HL-60 (cell line): ENCODE measurements at regions not wholly inside any gene's neighbourhood (a gene's known extent, or its start where the extent isn't known, plus 50 kb on each side); places are given as distances from the start of the nearest gene placed in this dataset.

Source experiments
- DNase-seq, 2 experiments: peaks; one replicate each; pipeline ENCODE4 v3.0.0-alpha.2; 2010 to 2020; ENCODE audit warnings: low read depth in 1 of 2, low spot score in 1 of 2
- H3K27ac ChIP-seq: fragments of 250-450 bp; sonication (Bioruptor Pico); replicated peaks from 2 replicates; pipeline ENCODE4 v1.5.1; 2020; ENCODE audit warnings: mild to moderate bottlenecking, moderate library complexity
- H3K27me3 ChIP-seq: fragments of 250-450 bp; sonication (Bioruptor Pico); 2 replicates; pipeline ENCODE4 v1.5.1; 2021; ENCODE audit warnings: mild to moderate bottlenecking, moderate library complexity; ENCODE audit not compliant: insufficient read depth, poor library complexity, severe bottlenecking
- H3K4me3 ChIP-seq: replicated peaks from 2 replicates; pipeline ENCODE4 v1.5.1; 2011; ENCODE audit warnings: mild to moderate bottlenecking, control low read depth, low read length; ENCODE audit not compliant: insufficient read depth
- CTCF ChIP-seq: IDR thresholded peaks from one replicate; pipeline ENCODE4 v1.5.1; 2011; ENCODE audit warnings: low read length, control low read depth, inconsistent platforms; ENCODE audit not compliant: insufficient read depth
- GABPA ChIP-seq: IDR thresholded peaks from 2 replicates; pipeline ENCODE4 v1.6.1; 2012; ENCODE audit warnings: low read depth
- POLR2AphosphoS5 ChIP-seq: IDR thresholded peaks from 2 replicates; pipeline ENCODE4 v1.6.1; 2012; ENCODE audit warnings: low read depth
- REST ChIP-seq: IDR thresholded peaks from 2 replicates; pipeline ENCODE4 v1.6.1; 2012; ENCODE audit warnings: low read depth; ENCODE audit not compliant: insufficient replicate concordance
- SPI1 ChIP-seq: IDR thresholded peaks from 2 replicates; pipeline ENCODE4 v1.6.1; 2012; ENCODE audit warnings: low read depth, mild to moderate bottlenecking, borderline replicate concordance

DNA sequence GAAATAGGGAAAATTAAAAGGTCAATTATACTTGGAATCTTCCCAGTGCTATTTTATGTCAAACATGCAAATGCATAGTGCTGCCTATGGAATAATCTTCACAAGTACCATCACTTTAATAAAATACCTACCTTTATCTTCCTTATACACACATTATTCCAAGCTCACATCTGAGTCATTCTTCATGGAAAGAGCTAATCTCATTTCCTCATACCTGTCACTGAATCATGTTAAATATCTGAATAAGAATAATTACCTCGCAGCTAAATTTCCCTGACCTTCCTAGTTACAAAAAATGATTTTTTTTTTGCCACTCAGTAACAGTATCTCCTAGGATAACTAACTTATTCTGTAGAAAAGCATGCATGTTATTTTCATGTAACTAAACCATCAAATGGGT is 661.4 kb upstream of the HS3ST5 start:
- DNase-seq = no peak

DNA sequence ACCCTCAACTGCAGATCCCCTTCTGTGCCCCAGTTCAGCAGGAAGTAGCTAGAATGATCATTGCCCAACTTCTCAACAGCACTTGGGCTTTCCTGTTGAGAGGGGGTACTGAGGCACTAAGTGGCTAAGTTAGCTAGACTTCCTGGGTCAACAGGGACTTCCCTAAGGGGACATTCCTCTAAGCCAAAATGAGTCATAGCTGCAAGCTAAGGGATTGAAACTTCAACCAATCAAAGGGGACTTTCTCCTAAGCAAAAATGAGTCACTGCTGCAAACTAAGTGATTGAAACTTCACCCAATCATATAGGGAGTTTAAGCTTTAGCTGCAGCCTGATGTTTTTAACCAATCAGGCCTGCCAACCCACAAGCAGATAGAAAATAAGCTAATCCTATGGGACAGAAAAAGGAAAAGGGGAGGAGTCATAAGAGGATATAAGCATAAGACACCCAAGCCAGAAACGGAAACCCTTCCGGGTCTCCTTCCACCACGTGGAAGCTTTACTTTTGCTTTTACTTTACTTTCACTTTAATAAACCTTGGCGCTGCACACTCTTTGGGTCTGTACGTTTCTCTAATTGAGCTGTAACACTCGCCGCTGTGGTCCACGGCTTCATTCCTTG is 659.0 kb upstream of the HS3ST5 start:
- no peaks in the 10 kb centered on the region for H3K27me3 ChIP-seq
- no peak for TF ChIP-seq REST
- TF ChIP-seq POLR2AphosphoS5 = no peak
- DNase-seq = no peak
- H3K4me3 ChIP-seq = no peak overlapping the region
- no peak overlapping the region for H3K27ac ChIP-seq

More for the DNA sequence above, 661.4 kb upstream of the HS3ST5 start:
- Histone ChIP-seq H3K4me3 (no peak overlapping the region), H3K27me3 (no peaks in the 10 kb centered on the region), H3K27ac (no peak overlapping the region)
- TF ChIP-seq CTCF (no peak), REST (no peak)

DNA sequence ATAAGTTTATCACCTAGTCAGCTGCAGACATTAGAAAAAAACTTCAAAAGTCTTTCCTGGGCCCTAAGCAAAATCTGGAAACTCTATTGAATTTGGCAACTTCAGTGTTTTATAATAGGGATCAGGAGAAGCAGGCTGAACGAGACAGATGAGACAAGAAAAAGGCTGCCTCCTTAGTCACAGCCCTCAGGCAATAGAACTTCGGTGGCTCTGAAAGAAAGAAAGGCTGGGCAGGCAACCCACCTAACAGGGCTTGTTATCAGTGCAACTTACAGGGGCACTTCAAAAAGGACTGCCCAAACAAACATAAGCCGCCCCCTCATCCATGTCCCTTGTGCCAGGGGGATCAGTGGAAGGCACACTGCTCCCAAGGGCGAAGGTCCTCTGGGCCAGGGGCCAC is 657.9 kb upstream of the HS3ST5 start:
- DNase-seq = no peak
- H3K27ac ChIP-seq = no peak overlapping the region
- no peaks in the 10 kb centered on the region for H3K27me3 ChIP-seq
- no peak for TF ChIP-seq POLR2AphosphoS5
- TF ChIP-seq SPI1 = no peak
- no peak for TF ChIP-seq CTCF
- TF ChIP-seq REST = no peak
- TF ChIP-seq GABPA = no peak
- no peak overlapping the region for H3K4me3 ChIP-seq

GRCh38 chr6:114998492-114998891 is 655.7 kb upstream of the HS3ST5 start:
- Histone ChIP-seq H3K4me3 (no peak overlapping the region), H3K27ac (no peak overlapping the region), H3K27me3 (no peaks in the 10 kb centered on the region)
- no peak for TF ChIP-seq POLR2AphosphoS5
- TF ChIP-seq SPI1 = no peak
- no peak for TF ChIP-seq REST
- TF ChIP-seq GABPA = no peak
- no peak for TF ChIP-seq CTCF
- no peak for DNase-seq
